Chondrocyte (in vitro differentiated cells): ENCODE measurements at regions not wholly inside any gene's neighbourhood (a gene's known extent, or its start where the extent isn't known, plus 50 kb on each side); places are given as distances from the start of the nearest gene placed in this dataset.
A peak's percentile ranks its signal among the peaks of the same experiment; 100 is the strongest.

Experiments used
- DNase-seq: peaks from one replicate; pipeline ENCODE4 v3.0.0; 2021; ENCODE audit warnings: mixed read lengths, low spot score
- H3K27ac Mint-ChIP-seq: one replicate; pipeline ENCODE4 v1.8.0; 2021; ENCODE audit warnings: mild to moderate bottlenecking, moderate library complexity, mixed read lengths; ENCODE audit not compliant: unreplicated experiment
- H3K27me3 Mint-ChIP-seq: 2 replicates; pipeline ENCODE4 v1.8.0; 2021; ENCODE audit warnings: low read depth, mixed read lengths
- H3K36me3 Mint-ChIP-seq: 2 replicates; pipeline ENCODE4 v1.8.0; 2021; ENCODE audit warnings: low read depth, mixed read lengths
- H3K4me1 Mint-ChIP-seq: 2 replicates; pipeline ENCODE4 v1.8.0; 2021; ENCODE audit warnings: low read depth, mild to moderate bottlenecking, mixed read lengths
- H3K4me3 Mint-ChIP-seq: one replicate; pipeline ENCODE4 v1.8.0; 2021; ENCODE audit warnings: mild to moderate bottlenecking, moderate library complexity, mixed read lengths; ENCODE audit not compliant: unreplicated experiment
- H3K9me3 Mint-ChIP-seq: 2 replicates; pipeline ENCODE4 v1.8.0; 2021; ENCODE audit warnings: low read depth, mixed read lengths
- TF ChIP-seq, protein P1 (sequence below): fragments of 200-600 bp; sonication (generic); IDR thresholded peaks from 2 replicates; pipeline ENCODE4 v1.5.0; 2021; ENCODE audit warnings: antibody characterized with exemption, mild to moderate bottlenecking, moderate library complexity

DNA sequence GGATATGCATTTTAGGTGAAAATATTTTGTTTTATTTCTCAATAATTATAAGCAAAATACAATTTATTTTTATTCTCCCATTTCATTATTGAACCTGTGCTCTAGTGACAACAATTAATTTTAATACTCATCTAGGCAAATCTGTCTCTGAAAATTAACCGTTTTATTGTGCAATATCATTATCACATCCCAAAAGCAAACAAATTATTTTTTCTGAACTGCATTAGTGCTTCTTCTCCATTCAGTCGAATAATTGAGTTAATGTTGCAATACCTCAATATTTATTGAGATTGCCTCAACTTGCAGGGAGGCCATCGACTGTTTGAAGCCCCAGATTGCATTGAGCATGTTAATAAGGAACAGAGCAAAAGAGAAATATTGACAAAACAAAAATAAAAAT is 303.2 kb upstream of the LRFN5 start:
- Mint-ChIP-seq H3K36me3 (no peaks in the 10 kb centered on the region), H3K4me3 (no peak overlapping the region), H3K27me3 (peaks cover 5% of the 10 kb centered on the region), H3K27ac (no peak overlapping the region), H3K4me1 (no peaks in the 10 kb centered on the region), H3K9me3 (no peaks in the 10 kb centered on the region)
- TF ChIP-seq, protein P1, sequence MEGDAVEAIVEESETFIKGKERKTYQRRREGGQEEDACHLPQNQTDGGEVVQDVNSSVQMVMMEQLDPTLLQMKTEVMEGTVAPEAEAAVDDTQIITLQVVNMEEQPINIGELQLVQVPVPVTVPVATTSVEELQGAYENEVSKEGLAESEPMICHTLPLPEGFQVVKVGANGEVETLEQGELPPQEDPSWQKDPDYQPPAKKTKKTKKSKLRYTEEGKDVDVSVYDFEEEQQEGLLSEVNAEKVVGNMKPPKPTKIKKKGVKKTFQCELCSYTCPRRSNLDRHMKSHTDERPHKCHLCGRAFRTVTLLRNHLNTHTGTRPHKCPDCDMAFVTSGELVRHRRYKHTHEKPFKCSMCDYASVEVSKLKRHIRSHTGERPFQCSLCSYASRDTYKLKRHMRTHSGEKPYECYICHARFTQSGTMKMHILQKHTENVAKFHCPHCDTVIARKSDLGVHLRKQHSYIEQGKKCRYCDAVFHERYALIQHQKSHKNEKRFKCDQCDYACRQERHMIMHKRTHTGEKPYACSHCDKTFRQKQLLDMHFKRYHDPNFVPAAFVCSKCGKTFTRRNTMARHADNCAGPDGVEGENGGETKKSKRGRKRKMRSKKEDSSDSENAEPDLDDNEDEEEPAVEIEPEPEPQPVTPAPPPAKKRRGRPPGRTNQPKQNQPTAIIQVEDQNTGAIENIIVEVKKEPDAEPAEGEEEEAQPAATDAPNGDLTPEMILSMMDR: no peak
- no peak for DNase-seq

DNA sequence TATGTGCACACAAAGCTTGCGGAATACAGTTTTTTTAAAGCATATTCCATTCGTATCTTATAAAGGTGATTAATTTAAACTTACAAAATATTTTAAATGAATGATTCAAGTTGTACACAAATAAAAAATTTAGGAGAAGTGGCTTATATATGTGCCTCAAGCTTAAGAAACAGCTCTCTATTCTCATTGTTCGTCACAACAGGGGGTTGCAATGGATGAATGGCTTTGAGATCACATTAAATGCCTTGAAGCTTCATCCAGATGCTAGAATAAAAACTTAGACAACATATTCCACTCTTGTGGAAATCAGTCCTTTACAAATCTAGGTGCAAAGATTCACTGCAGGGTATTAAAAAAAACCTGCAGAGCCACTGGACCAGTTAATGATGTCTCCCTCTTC is 303.9 kb upstream of the LRFN5 start:
- H3K27ac Mint-ChIP-seq: no peak overlapping the region
- TF ChIP-seq, protein P1: no peak
- no peak for DNase-seq
- no peak overlapping the region for H3K4me3 Mint-ChIP-seq
- H3K9me3 Mint-ChIP-seq: no peaks in the 10 kb centered on the region
- no peaks in the 10 kb centered on the region for H3K36me3 Mint-ChIP-seq
- H3K4me1 Mint-ChIP-seq: no peaks in the 10 kb centered on the region
- H3K27me3 Mint-ChIP-seq: peaks cover 5% of the 10 kb centered on the region

DNA sequence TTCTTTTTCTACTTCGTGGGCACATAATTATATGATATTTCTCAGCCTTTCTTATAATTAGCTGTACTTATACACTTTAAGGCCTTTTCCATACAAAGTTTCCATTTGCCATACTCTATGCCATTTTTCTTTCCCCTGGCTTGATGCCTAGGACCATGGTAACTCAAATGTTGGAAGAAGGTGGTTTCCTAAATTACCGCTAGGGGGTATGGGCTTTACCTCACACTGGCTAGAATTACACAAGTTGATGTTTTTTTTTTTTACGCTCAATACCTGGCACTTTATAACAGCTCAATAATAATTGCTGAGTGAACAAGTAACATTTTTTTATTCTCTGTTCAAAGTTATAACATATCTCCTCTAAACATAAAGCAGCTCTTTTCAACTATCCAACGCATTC is 306.8 kb upstream of the LRFN5 start:
- H3K27ac Mint-ChIP-seq: no peak overlapping the region
- peaks cover 1% of the 10 kb centered on the region for H3K27me3 Mint-ChIP-seq
- TF ChIP-seq, protein P1: peak; percentile 13
- DNase-seq: no peak
- H3K4me1 Mint-ChIP-seq: no peaks in the 10 kb centered on the region
- H3K9me3 Mint-ChIP-seq: no peaks in the 10 kb centered on the region
- no peaks in the 10 kb centered on the region for H3K36me3 Mint-ChIP-seq
- H3K4me3 Mint-ChIP-seq: no peak overlapping the region

DNA sequence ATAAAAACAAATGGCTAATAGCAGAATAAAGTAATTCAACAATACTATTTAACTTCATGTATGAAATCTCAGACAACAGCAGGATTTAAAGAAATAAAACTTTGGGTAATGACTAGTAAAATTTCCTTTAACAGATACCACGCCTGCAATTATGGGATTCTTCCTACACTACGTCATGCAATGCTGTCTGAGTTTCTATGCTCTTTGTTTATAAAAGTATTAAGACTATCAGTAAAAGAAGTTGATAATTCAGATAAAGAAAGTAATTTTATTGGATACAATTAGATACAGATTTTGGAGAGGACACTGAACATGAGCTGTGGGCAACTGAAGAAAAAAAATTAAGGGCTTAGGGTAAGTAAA is 308.4 kb upstream of the LRFN5 start:
- no peak overlapping the region for H3K27ac Mint-ChIP-seq

DNA sequence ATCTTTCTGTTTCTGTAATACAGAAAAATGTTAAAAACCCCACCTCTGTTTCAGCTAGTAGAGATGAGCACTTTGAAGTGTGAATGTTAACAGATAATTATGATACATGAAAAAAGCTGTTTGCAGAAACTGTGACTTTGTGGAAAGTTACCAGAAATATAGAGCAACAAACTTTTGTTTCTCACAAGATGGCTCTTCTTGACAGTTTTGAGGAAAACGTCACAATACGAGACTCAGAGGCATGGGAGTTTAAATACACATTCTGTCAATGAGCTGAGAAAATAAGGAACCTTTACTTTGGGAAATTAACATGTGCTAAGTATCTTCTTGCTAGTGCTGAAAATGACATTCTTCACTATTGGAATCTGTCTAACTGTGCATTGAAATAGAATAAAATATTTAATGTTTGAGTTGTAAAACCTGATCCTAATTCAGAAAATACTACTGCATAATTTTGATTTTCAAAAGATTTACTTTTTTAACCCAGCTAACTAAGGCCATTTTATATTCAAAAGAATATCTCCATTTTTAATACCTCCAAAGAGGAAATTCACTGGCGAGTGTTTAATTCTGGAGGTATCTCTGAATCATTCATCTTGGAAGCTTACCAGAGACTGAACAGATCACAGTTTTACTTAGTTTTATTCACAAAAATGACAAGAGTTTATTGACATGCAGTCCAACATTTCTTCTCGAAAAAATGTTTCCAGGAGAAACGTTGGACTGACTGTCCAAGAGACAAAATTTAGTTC is 308.9 kb upstream of the LRFN5 start:
- no peaks in the 10 kb centered on the region for H3K36me3 Mint-ChIP-seq
- H3K4me3 Mint-ChIP-seq: no peak overlapping the region
- H3K9me3 Mint-ChIP-seq: no peaks in the 10 kb centered on the region
- TF ChIP-seq, protein P1: no peak
- no peaks in the 10 kb centered on the region for H3K4me1 Mint-ChIP-seq
- peaks cover 1% of the 10 kb centered on the region for H3K27me3 Mint-ChIP-seq
- no peak for DNase-seq
- no peak overlapping the region for H3K27ac Mint-ChIP-seq

More for the DNA sequence above, 308.4 kb upstream of the LRFN5 start:
- no peaks in the 10 kb centered on the region for H3K36me3 Mint-ChIP-seq
- no peaks in the 10 kb centered on the region for H3K9me3 Mint-ChIP-seq
- DNase-seq: no peak
- TF ChIP-seq, protein P1: no peak
- H3K4me1 Mint-ChIP-seq: no peaks in the 10 kb centered on the region
- peaks cover 1% of the 10 kb centered on the region for H3K27me3 Mint-ChIP-seq
- no peak overlapping the region for H3K4me3 Mint-ChIP-seq
